ENCODE measurements at regions not wholly inside any gene's neighbourhood (a gene's known extent, or its start where the extent isn't known, plus 50 kb on each side); places are given as distances from the start of the nearest gene placed in this dataset.
"Not testable (repeated sequence)": the region's sequence is repeated elsewhere in the genome, so short reads cannot be mapped to it uniquely, and the experiment has no call there.

DNA sequence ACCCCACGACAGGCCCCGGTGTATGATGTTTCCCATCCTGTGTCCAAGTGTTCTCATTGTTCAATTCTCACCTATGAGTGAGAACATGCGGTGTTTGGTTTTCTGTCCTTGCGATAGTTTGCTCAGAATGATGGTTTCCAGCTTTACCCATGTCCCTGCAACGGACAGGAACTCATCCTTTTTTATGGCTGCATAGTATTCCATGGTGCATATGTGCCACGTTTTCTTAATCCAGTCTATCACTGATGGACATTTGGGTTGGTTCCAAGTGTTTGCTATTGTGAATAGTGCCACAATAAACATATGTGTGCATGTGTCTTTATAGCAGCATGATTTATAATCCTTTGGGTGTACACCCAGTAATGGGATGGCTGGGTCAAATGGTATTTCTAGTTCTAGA, 1218.4 kb upstream of the TMEM132C start:
- H3K4me1 ChIP-seq (ENCODE audit: control insufficient read depth, insufficient read depth, low read length); H3K27ac ChIP-seq (ENCODE audit: control insufficient read depth, insufficient read depth); DNase-seq (ENCODE audit: low read depth, low spot score); SMC1A ChIA-PET (ENCODE audit: uncharacterized antibody, unreplicated experiment); ATAC-seq; H3K9me3 ChIP-seq (replicated peaks; ENCODE audit: control insufficient read depth, insufficient read depth, low read length); intact Hi-C loops (cut with micrococcal nuclease; ENCODE audit: unreplicated experiment); RAD21 ChIA-PET (ENCODE audit: unreplicated experiment); H3K4me2 ChIP-seq (ENCODE audit: control insufficient read depth, insufficient read depth); H3K36me3 ChIP-seq (ENCODE audit: control insufficient read depth in 2 of 2, insufficient read depth in 2 of 2, low read length in 1 of 2); H3K4me3 ChIP-seq; H2AFZ ChIP-seq (ENCODE audit: control insufficient read depth, low read depth, low read length); POLR2A ChIA-PET; BruUV-seq (replicated peaks); H3K79me2 ChIP-seq (ENCODE audit: control insufficient read depth, insufficient read depth, low read length); FAIRE-seq; CTCF ChIA-PET; H4K20me1 ChIP-seq (ENCODE audit: control insufficient read depth, insufficient read depth); H3K9ac ChIP-seq (ENCODE audit: control insufficient read depth, insufficient read depth, low read length); H3K27me3 ChIP-seq (replicated peaks in 1 of 2; ENCODE audit: control insufficient read depth in 2 of 2, insufficient read depth in 2 of 2, low read length in 1 of 2): not testable (repeated sequence)
- WGBS (ENCODE audit: insufficient coverage, insufficient replicate concordance, low lambda C conversion rate, missing lambda C conversion rate): 60% methylated on average over 6 of the region's 6 CpGs
- in situ Hi-C loops (cut with MboI): loop anchor here (10.0 kb wide), 1 partner anchor 274 kb away; no protein-coding TSS in a partner anchor

DNA sequence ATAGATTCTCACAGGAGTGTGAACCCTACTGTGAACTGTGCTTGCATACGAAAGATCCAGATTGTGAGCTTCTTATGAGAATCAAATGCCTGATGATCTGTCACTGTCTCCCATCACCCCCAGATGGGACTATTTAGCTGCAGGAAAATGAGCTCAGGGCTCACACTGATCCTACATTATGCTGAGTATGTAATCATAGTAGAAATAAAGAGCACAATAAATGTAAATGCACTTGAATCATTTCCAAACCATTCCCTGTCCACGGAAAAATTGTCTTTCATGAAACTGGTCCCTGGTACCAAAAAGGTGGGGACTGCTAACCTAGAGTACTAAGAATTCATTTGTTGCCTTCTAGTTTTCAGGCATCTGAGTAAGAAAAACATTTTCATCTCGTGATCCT, 1215.8 kb upstream of the TMEM132C start:
- H3K27ac ChIP-seq (ENCODE audit: control insufficient read depth, insufficient read depth): no peak overlapping the region
- ChIA-PET POLR2A (no interaction called here), RAD21 (ENCODE audit: unreplicated experiment) (no interaction called here), SMC1A (ENCODE audit: uncharacterized antibody, unreplicated experiment) (interaction anchor here (1.6 kb wide), 1 partner anchor 35 kb away, joined by 3 read pairs; no protein-coding TSS in a partner anchor), CTCF (no interaction called here)
- no peaks in the 10 kb centered on the region for H4K20me1 ChIP-seq (ENCODE audit: control insufficient read depth, insufficient read depth)
- intact Hi-C loops (cut with micrococcal nuclease; ENCODE audit: unreplicated experiment): no loop called here
- no peak overlapping the region for H2AFZ ChIP-seq (ENCODE audit: control insufficient read depth, low read depth, low read length)
- DNase-seq (ENCODE audit: low read depth, low spot score) (no peak), FAIRE-seq (no peak), ATAC-seq (no peak)
- no peaks in the 10 kb centered on the region for H3K79me2 ChIP-seq (ENCODE audit: control insufficient read depth, insufficient read depth, low read length)
- in situ Hi-C loops (cut with MboI): no loop called here
- H3K9ac ChIP-seq (ENCODE audit: control insufficient read depth, insufficient read depth, low read length): no peak overlapping the region
- no TSS peak for BruUV-seq (replicated peaks)
- 11% methylated on average over 3 of the region's 3 CpGs for WGBS (ENCODE audit: insufficient coverage, insufficient replicate concordance, low lambda C conversion rate, missing lambda C conversion rate)
- no peaks in the 10 kb centered on the region for H3K27me3 ChIP-seq (replicated peaks in 1 of 2; ENCODE audit: control insufficient read depth in 2 of 2, insufficient read depth in 2 of 2, low read length in 1 of 2)
- H3K4me2 ChIP-seq (ENCODE audit: control insufficient read depth, insufficient read depth): no peak overlapping the region
- no peaks in the 10 kb centered on the region for H3K4me1 ChIP-seq (ENCODE audit: control insufficient read depth, insufficient read depth, low read length)
- H3K9me3 ChIP-seq (replicated peaks; ENCODE audit: control insufficient read depth, insufficient read depth, low read length): no peaks in the 10 kb centered on the region; the same call in 2 of the 3 replicates
- H3K36me3 ChIP-seq (ENCODE audit: control insufficient read depth in 2 of 2, insufficient read depth in 2 of 2, low read length in 1 of 2): no peaks in the 10 kb centered on the region
- no peak overlapping the region for H3K4me3 ChIP-seq
- TF ChIP-seq ZBED1 (IDR thresholded peaks at IDR 0.05; ENCODE audit: borderline replicate concordance): no peak
- TF ChIP-seq, protein P1, sequence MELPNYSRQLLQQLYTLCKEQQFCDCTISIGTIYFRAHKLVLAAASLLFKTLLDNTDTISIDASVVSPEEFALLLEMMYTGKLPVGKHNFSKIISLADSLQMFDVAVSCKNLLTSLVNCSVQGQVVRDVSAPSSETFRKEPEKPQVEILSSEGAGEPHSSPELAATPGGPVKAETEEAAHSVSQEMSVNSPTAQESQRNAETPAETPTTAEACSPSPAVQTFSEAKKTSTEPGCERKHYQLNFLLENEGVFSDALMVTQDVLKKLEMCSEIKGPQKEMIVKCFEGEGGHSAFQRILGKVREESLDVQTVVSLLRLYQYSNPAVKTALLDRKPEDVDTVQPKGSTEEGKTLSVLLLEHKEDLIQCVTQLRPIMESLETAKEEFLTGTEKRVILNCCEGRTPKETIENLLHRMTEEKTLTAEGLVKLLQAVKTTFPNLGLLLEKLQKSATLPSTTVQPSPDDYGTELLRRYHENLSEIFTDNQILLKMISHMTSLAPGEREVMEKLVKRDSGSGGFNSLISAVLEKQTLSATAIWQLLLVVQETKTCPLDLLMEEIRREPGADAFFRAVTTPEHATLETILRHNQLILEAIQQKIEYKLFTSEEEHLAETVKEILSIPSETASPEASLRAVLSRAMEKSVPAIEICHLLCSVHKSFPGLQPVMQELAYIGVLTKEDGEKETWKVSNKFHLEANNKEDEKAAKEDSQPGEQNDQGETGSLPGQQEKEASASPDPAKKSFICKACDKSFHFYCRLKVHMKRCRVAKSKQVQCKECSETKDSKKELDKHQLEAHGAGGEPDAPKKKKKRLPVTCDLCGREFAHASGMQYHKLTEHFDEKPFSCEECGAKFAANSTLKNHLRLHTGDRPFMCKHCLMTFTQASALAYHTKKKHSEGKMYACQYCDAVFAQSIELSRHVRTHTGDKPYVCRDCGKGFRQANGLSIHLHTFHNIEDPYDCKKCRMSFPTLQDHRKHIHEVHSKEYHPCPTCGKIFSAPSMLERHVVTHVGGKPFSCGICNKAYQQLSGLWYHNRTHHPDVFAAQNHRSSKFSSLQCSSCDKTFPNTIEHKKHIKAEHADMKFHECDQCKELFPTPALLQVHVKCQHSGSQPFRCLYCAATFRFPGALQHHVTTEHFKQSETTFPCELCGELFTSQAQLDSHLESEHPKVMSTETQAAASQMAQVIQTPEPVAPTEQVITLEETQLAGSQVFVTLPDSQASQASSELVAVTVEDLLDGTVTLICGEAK (IDR thresholded peaks at IDR 0.05; ENCODE audit: borderline replicate concordance): no peak
- no peak for TF ChIP-seq DPF2 (IDR thresholded peaks at IDR 0.05)
- TF ChIP-seq, protein P2, sequence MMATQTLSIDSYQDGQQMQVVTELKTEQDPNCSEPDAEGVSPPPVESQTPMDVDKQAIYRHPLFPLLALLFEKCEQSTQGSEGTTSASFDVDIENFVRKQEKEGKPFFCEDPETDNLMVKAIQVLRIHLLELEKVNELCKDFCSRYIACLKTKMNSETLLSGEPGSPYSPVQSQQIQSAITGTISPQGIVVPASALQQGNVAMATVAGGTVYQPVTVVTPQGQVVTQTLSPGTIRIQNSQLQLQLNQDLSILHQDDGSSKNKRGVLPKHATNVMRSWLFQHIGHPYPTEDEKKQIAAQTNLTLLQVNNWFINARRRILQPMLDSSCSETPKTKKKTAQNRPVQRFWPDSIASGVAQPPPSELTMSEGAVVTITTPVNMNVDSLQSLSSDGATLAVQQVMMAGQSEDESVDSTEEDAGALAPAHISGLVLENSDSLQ (IDR thresholded peaks at IDR 0.05): no peak
- no peak for TF ChIP-seq SMARCA5 (IDR thresholded peaks at IDR 0.05)
- TF ChIP-seq RAD21 (IDR thresholded peaks at IDR 0.05; ENCODE audit: insufficient read depth, low read depth, low read length): no peak
- TF ChIP-seq ZZZ3 (IDR thresholded peaks at IDR 0.05; ENCODE audit: control insufficient read depth, insufficient read length, low read depth): no peak
- TF ChIP-seq, protein P3, sequence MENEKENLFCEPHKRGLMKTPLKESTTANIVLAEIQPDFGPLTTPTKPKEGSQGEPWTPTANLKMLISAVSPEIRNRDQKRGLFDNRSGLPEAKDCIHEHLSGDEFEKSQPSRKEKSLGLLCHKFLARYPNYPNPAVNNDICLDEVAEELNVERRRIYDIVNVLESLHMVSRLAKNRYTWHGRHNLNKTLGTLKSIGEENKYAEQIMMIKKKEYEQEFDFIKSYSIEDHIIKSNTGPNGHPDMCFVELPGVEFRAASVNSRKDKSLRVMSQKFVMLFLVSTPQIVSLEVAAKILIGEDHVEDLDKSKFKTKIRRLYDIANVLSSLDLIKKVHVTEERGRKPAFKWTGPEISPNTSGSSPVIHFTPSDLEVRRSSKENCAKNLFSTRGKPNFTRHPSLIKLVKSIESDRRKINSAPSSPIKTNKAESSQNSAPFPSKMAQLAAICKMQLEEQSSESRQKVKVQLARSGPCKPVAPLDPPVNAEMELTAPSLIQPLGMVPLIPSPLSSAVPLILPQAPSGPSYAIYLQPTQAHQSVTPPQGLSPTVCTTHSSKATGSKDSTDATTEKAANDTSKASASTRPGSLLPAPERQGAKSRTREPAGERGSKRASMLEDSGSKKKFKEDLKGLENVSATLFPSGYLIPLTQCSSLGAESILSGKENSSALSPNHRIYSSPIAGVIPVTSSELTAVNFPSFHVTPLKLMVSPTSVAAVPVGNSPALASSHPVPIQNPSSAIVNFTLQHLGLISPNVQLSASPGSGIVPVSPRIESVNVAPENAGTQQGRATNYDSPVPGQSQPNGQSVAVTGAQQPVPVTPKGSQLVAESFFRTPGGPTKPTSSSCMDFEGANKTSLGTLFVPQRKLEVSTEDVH (IDR thresholded peaks at IDR 0.05; ENCODE audit: low read depth, partially characterized antibody): no peak
- TF ChIP-seq, protein P4, sequence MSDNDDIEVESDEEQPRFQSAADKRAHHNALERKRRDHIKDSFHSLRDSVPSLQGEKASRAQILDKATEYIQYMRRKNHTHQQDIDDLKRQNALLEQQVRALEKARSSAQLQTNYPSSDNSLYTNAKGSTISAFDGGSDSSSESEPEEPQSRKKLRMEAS (IDR thresholded peaks at IDR 0.05; ENCODE audit: low read depth, low read length): no peak
